ENCODE measurements at regions not wholly inside any gene's neighbourhood (a gene's known extent, or its start where the extent isn't known, plus 50 kb on each side); places are given as distances from the start of the nearest gene placed in this dataset.

- H3K27ac ChIP-seq (ENCODE audit: low read length): no peak overlapping the region
- H3K36me3 ChIP-seq (replicated peaks; ENCODE audit: low read depth, low read length): no peaks in the 10 kb centered on the region
- no peaks in the 10 kb centered on the region for H3K4me1 ChIP-seq (ENCODE audit: low read length)
- no peak overlapping the region for H2AFZ ChIP-seq (ENCODE audit: low read depth, low read length)
- H3K4me2 ChIP-seq (ENCODE audit: low read length): no peak overlapping the region
- TF ChIP-seq CTCF (IDR thresholded peaks at IDR 0.05; ENCODE audit: low read depth, low read length) (no peak), EZH2phosphoT487 (IDR thresholded peaks at IDR 0.05; ENCODE audit: low read depth) (no peak)
- no peaks in the 10 kb centered on the region for H3K27me3 ChIP-seq (ENCODE audit: low read depth, low read length)
- H3K4me3 ChIP-seq (ENCODE audit: low read length): no peak overlapping the region
- H3K9ac ChIP-seq (ENCODE audit: low read length): no peak overlapping the region
- no peaks in the 10 kb centered on the region for H4K20me1 ChIP-seq (ENCODE audit: insufficient read depth, low read length)
- H3K9me3 ChIP-seq (ENCODE audit: insufficient read depth, low read length): no peaks in the 10 kb centered on the region
- H3K79me2 ChIP-seq (ENCODE audit: low read length): no peaks in the 10 kb centered on the region
Measured at GRCh38 chr5:143695941-143696340, 116.0 kb upstream of the HMHB1 start.

GRCh38 chr5:143695244-143695864 lies 116.6 kb upstream of the HMHB1 start:
- Histone ChIP-seq H3K9me3 (ENCODE audit: insufficient read depth, low read length) (no peaks in the 10 kb centered on the region), H2AFZ (ENCODE audit: low read depth, low read length) (no peak overlapping the region), H3K4me1 (ENCODE audit: low read length) (no peaks in the 10 kb centered on the region), H4K20me1 (ENCODE audit: insufficient read depth, low read length) (no peaks in the 10 kb centered on the region), H3K79me2 (ENCODE audit: low read length) (no peaks in the 10 kb centered on the region), H3K27ac (ENCODE audit: low read length) (no peak overlapping the region), H3K9ac (ENCODE audit: low read length) (no peak overlapping the region), H3K36me3 (replicated peaks; ENCODE audit: low read depth, low read length) (no peaks in the 10 kb centered on the region), H3K27me3 (ENCODE audit: low read depth, low read length) (no peaks in the 10 kb centered on the region), H3K4me3 (ENCODE audit: low read length) (no peak overlapping the region), H3K4me2 (ENCODE audit: low read length) (no peak overlapping the region)
- TF ChIP-seq CTCF (IDR thresholded peaks at IDR 0.05; ENCODE audit: low read depth, low read length) (no peak), EZH2phosphoT487 (IDR thresholded peaks at IDR 0.05; ENCODE audit: low read depth) (no peak)

GRCh38 chr5:143694357-143694756 lies 117.6 kb upstream of the HMHB1 start:
- H3K9ac ChIP-seq (ENCODE audit: low read length): no peak overlapping the region
- no peak overlapping the region for H2AFZ ChIP-seq (ENCODE audit: low read depth, low read length)
- no peak for TF ChIP-seq EZH2phosphoT487 (IDR thresholded peaks at IDR 0.05; ENCODE audit: low read depth)
- TF ChIP-seq CTCF (IDR thresholded peaks at IDR 0.05; ENCODE audit: low read depth, low read length): no peak
- no peaks in the 10 kb centered on the region for H4K20me1 ChIP-seq (ENCODE audit: insufficient read depth, low read length)
- no peak overlapping the region for H3K4me2 ChIP-seq (ENCODE audit: low read length)
- H3K4me3 ChIP-seq (ENCODE audit: low read length): no peak overlapping the region
- H3K79me2 ChIP-seq (ENCODE audit: low read length): no peaks in the 10 kb centered on the region
- no peaks in the 10 kb centered on the region for H3K9me3 ChIP-seq (ENCODE audit: insufficient read depth, low read length)
- H3K27me3 ChIP-seq (ENCODE audit: low read depth, low read length): no peaks in the 10 kb centered on the region
- H3K36me3 ChIP-seq (replicated peaks; ENCODE audit: low read depth, low read length): no peaks in the 10 kb centered on the region
- H3K4me1 ChIP-seq (ENCODE audit: low read length): no peaks in the 10 kb centered on the region
- H3K27ac ChIP-seq (ENCODE audit: low read length): no peak overlapping the region

GRCh38 chr5:143693651-143694252 lies 118.2 kb upstream of the HMHB1 start:
- Histone ChIP-seq H4K20me1 (ENCODE audit: insufficient read depth, low read length) (no peaks in the 10 kb centered on the region), H3K27ac (ENCODE audit: low read length) (no peak overlapping the region), H3K4me2 (ENCODE audit: low read length) (no peak overlapping the region)

More at GRCh38 chr5:143693651-143694252, 118.2 kb upstream of the HMHB1 start:
- H3K4me3 ChIP-seq (ENCODE audit: low read length): no peak overlapping the region
- H3K27me3 ChIP-seq (ENCODE audit: low read depth, low read length): no peaks in the 10 kb centered on the region
- TF ChIP-seq EZH2phosphoT487 (IDR thresholded peaks at IDR 0.05; ENCODE audit: low read depth) (no peak), CTCF (IDR thresholded peaks at IDR 0.05; ENCODE audit: low read depth, low read length) (no peak)
- no peak overlapping the region for H2AFZ ChIP-seq (ENCODE audit: low read depth, low read length)
- no peaks in the 10 kb centered on the region for H3K9me3 ChIP-seq (ENCODE audit: insufficient read depth, low read length)
- H3K36me3 ChIP-seq (replicated peaks; ENCODE audit: low read depth, low read length): no peaks in the 10 kb centered on the region
- no peaks in the 10 kb centered on the region for H3K79me2 ChIP-seq (ENCODE audit: low read length)
- no peaks in the 10 kb centered on the region for H3K4me1 ChIP-seq (ENCODE audit: low read length)
- H3K9ac ChIP-seq (ENCODE audit: low read length): no peak overlapping the region
